GM21786 (cell line): ENCODE measurements at regions not wholly inside any gene's neighbourhood (a gene's known extent, or its start where the extent isn't known, plus 50 kb on each side); places are given as distances from the start of the nearest gene placed in this dataset.

Experiments
- ATAC-seq: cut with Tn5 transposase; IDR thresholded peaks from one replicate; pipeline ENCODE4 v1.9.1; 2021; ENCODE audit not compliant: unreplicated experiment

- ATAC-seq = no peak
These were observed 171.1 kb downstream of the KCTD12 start for GRCh38 chr13:76715075-76715474.

DNA sequence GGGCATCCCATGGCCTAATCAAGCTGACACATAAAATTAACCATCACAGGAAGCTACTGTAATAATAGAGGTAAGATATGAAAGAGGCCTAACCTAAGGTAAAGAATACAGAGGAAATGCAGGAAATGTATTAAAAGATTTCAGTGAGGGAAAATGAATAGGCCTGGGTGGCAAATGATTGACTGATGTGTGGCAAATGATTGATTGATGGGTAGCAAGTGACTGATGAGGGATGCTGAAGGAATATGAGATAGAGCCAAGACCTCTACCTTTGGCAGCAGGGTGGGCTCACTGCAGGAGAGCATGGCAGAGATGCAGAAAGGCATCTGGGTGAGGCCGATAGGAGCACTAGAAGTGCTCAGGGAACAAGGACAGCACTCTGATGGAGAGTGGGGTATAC is 172.9 kb downstream of the KCTD12 start:
- ATAC-seq = no peak

DNA sequence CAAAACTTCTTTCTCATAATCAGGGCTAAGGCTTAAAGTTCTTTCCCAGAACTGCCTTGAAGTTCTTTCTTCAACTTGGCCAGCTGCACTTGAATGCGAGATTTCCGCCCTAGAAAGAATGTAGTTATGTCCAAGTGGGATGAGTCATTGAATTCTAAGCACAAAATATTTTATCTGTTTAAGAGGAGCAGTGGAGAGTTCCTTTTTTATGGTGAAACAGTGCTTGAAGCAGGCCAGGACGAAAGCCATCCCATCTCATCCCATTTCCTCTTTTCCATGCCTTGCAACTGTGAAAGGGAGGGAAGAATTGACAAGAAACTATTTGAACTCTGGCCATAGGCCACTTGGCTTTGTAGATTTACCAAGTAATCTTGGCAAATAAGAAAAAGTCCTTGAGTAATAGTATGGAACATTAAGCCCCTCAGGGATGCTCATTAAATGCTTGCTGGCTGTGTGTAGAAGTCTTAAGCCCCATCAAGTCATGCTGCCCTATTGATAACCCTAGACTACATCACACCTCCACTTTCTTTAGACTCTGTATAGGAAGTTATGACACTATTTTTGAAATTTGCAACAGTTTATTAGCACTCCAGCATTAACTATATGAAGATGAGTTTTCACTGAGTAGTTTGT is 174.5 kb downstream of the KCTD12 start:
- ATAC-seq = no peak

DNA sequence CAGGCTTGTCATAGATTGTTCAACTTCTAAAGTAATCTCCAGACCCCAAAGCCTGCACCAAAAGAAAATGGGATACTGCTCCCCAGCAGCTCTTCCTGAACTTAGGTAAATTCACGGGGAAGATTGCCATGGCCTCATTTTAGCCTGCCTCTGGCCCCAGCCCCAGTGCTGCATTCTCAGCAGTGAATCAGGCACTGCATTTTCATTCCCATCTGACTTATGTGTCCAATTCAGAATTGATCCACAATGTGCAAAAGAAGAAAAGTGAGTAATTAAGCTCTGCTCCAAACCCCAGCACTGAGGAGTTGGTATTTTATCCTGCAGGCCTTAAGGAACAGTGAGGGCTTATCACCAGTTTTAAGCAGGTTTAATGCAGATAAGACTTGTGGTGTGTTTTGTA is 176.4 kb downstream of the KCTD12 start:
- no peak for ATAC-seq

DNA sequence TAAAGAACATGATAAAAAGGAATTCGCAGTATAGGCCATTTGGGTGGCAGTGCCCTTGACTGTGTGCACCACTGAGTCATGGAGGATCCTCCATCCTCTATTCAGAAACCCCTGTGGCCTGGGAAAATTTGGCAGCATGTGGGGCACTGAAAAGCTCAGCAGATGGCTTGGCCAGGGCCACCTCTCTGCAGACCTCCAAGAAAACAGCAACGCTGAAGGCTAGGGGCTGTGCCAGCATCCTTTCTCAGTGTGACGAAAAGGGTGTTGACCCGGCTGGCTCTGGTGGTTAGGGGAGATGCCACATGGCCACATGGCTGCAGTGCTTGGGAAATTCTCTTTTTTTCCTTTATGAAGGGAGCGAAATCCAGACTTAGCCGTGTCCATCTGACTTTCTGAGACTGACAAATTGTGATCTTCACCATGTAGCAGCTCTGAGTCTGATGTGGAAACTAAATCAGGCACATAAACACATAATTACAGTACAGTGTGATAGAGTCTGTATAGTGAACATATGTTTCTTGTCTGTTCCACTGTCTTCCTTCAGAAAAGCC is 178.0 kb downstream of the KCTD12 start:
- no peak for ATAC-seq

DNA sequence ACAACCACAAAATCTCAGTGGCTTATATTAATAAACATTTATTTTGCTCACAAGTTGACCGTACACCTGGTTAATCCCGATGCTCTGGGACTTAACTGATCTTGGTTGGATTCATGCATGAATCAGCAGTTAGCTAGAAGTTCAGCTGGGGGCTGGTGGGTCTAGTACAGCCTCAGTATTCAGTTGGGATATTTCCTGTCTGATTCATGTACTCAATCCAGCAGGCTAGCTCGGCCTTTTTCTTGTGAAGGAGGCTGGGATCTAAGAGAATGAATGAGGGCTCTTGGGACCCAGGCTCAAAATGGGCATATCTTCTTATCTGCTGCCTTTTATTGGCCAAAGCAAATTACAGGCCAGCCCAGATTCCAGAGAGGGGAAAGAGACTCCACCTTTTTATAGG is 178.8 kb downstream of the KCTD12 start:
- no peak for ATAC-seq

DNA sequence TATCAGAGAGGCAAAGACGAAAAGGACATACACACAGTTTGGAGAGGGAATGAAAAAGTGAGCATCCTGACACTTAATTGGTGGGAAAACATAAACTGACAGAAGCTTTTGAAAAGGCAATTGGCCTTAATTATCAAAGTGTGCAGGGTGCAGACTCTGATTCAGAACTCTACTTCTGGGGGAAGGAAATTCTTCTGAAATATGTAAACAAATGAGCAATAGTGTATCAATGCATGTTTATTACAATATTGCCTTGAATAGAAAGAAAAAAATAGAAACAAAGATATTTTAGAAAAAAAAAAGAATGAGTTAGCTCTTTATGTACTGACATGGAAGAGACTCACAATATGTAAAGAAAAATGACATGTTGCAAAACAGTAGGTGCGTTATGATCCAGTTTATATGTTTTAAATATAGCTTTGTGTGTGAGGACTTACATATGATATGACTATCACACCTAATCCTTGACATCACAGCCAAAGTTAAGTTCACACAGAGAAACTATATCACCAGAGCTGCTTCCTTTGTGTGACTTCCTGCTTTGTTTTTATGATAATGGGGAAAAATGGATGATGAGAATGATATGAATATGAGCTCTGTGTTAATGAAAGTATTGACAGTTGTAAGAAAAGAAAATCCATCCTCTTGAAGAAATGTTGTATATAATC is 182.4 kb downstream of the KCTD12 start:
- no peak for ATAC-seq

- no peak for ATAC-seq
These were observed 183.0 kb downstream of the KCTD12 start for GRCh38 chr13:76703216-76703615.

- ATAC-seq = no peak
These were observed 188.9 kb downstream of the KCTD12 start for GRCh38 chr13:76697288-76697687.

GRCh38 chr13:76696370-76696769 is 189.8 kb downstream of the KCTD12 start:
- no peak for ATAC-seq

- ATAC-seq = no peak
These were observed 193.1 kb downstream of the KCTD12 start for GRCh38 chr13:76693086-76693485.

- no peak for ATAC-seq
These were observed 193.9 kb downstream of the KCTD12 start for GRCh38 chr13:76692346-76692745.

DNA sequence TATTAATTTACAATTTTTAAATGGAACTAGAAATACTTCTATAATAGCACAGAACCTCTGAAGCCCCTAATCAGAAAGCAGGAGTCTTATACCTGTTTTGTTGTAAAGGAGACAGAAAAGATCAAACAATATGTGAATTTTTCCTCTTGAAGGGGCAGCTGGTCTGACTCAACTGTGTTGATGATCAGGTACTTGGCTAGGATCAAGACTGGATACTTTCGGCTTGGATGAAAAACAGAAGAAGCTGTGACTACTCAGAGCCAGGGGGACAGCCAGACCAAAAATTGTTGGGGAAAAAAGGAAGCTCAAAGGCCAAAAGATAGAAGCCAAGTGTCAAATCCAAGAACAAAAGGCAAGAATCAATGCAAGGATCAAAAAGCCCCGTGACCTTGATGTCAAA is 195.6 kb downstream of the KCTD12 start:
- no peak for ATAC-seq

GRCh38 chr13:76687467-76687866 is 198.7 kb downstream of the KCTD12 start:
- no peak for ATAC-seq

- no peak for ATAC-seq
These were observed 200.3 kb downstream of the KCTD12 start for GRCh38 chr13:76685938-76686337.

DNA sequence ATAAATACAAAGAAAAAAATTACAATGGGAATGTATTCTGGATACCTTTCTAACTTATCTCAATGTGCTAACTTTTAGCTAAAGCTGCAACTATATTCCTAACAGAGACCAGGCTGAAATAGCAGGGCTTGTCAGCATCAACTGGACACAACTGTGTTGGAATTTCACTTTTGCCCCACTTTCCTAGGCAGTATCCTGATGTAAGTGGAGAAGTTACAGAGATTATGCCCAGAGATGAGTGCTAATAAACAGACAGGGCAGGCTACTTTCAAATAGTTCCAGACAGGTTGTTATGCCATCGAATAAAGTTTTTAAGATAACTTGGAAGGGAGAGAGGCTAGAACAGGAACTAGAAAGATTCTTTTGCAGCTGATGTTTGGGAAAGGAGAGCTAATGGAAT is 201.9 kb downstream of the KCTD12 start:
- ATAC-seq = no peak

GRCh38 chr13:76683854-76684253 is 202.4 kb downstream of the KCTD12 start:
- no peak for ATAC-seq

- no peak for ATAC-seq
These were observed 203.0 kb downstream of the KCTD12 start for GRCh38 chr13:76683168-76683567.

- no peak for ATAC-seq
These were observed 206.1 kb downstream of the KCTD12 start for GRCh38 chr13:76680112-76680511.

DNA sequence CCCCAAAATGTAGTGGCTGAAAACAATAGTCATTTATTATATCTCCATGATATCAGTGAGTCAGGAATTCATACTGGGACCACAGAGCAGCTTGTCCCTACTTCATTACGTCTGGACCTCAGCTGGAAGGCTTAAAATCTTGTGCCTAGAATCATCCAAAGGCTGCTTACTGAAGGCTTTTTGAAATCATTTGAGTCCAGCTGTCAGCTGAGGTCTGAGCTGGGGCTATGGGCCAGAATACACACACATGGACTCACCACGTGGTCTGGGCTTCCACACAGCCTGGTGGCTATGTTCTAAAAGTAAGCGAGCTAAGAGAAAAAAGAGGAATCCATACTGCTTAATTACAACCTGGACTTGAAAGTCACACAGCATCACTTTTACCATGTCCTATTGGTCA is 209.2 kb downstream of the KCTD12 start:
- no peak for ATAC-seq

- no peak for ATAC-seq
These were observed 213.8 kb downstream of the KCTD12 start for GRCh38 chr13:76672420-76672819.

DNA sequence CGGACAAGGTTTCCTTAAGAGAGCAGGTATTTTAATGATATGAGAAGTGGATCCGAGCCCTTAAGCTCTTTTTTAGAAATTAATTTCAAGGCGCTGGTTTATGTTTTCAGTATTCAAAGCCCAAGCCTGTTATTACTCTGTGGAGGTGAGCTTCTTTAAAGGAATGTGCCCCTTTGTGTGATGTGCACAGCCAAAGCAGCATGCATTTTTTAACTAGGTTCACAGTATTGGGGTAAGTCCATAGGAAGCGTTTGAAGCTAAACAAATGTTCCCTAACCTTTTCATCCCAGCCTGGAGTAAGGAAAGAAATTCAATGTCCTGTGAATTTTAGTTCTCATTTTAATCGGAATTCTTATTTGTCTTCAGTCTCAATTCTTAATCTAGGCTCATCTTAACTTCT is 217.5 kb downstream of the KCTD12 start:
- ATAC-seq = no peak

DNA sequence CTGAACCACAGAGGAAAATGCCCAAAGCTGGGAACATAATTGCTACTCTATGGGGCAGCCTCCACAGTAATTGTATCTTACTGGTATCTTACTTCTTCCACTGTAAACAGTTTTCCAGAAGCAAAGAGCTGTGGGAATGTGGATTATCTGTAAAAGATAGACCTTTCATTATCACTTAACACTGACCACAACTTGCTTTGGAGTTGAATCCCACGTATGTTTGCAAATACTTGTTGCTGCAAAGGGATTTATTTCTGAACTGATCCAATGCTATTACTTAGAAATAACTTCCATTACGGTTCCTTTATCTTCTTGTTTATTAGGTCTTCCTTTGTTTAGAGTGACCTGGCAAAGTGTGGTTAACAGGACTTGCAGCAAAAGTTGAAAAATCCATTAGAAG is 218.1 kb downstream of the KCTD12 start:
- no peak for ATAC-seq
